ENCODE measurements at regions not wholly inside any gene's neighbourhood (a gene's known extent, or its start where the extent isn't known, plus 50 kb on each side); places are given as distances from the start of the nearest gene placed in this dataset.

- Histone ChIP-seq H3K18ac (ENCODE audit: extremely low read depth, low read length) (no peak overlapping the region), H4K20me1 (replicated peaks in 1 of 2; ENCODE audit: control insufficient read depth in 1 of 2, insufficient read depth in 2 of 2, low read length in 2 of 2) (no peaks in the 10 kb centered on the region), H3K9ac (replicated peaks in 1 of 4; ENCODE audit: extremely low read depth in 1 of 4, low read depth in 3 of 4, low read length in 3 of 4) (no peak overlapping the region), H3K14ac (ENCODE audit: insufficient read length) (no peak overlapping the region), H4K91ac (replicated peaks; ENCODE audit: insufficient read length, low read length) (no peak overlapping the region), H3K79me2 (ENCODE audit: control insufficient read depth in 1 of 2, insufficient read depth in 2 of 2, low read length in 2 of 2) (no peaks in the 10 kb centered on the region), H3K79me1 (ENCODE audit: low read depth, low read length) (no peaks in the 10 kb centered on the region), H3K36me3 (ENCODE audit: control insufficient read depth in 2 of 4, insufficient read depth in 4 of 4, low read length in 3 of 4) (no peaks in the 10 kb centered on the region), H3K23me2 (ENCODE audit: low read depth, low read length) (no peaks in the 10 kb centered on the region), H3K4me2 (ENCODE audit: insufficient read depth in 1 of 2, low read depth in 2 of 2, low read length in 2 of 2) (no peak overlapping the region), H2BK120ac (replicated peaks; ENCODE audit: low read depth, low read length) (no peak overlapping the region), H2BK15ac (ENCODE audit: low read length) (no peak overlapping the region), H3K4me3 (ENCODE audit: extremely low read depth in 1 of 4, insufficient read depth in 2 of 4, low read depth in 3 of 4, low read length in 4 of 4) (no peak overlapping the region), H2AFZ (ENCODE audit: low read length) (no peak overlapping the region), H4K5ac (ENCODE audit: insufficient read length, low read depth, low read length) (no peak overlapping the region), H3K23ac (ENCODE audit: insufficient read length) (no peak overlapping the region), H2BK5ac (ENCODE audit: low read depth, low read length) (no peak overlapping the region), H3K27ac (ENCODE audit: low read depth, low read length) (no peak overlapping the region), H3K9me3 (ENCODE audit: insufficient read depth in 2 of 2, low read depth in 1 of 2, low read length in 1 of 2) (no peaks in the 10 kb centered on the region), H3K27me3 (replicated peaks in 1 of 4; ENCODE audit: control insufficient read depth in 3 of 4, extremely low read depth in 1 of 4, insufficient read depth in 3 of 4, low read length in 3 of 4) (no peaks in the 10 kb centered on the region), H3K4ac (replicated peaks; ENCODE audit: insufficient read length, low read depth, low read length) (no peak overlapping the region), H3K4me1 (replicated peaks in 1 of 4; ENCODE audit: control insufficient read depth in 3 of 4, insufficient read depth in 4 of 4, low read length in 3 of 4) (no peaks in the 10 kb centered on the region), H3K56ac (replicated peaks; ENCODE audit: insufficient read length, low read depth, low read length) (no peak overlapping the region), H2AK5ac (ENCODE audit: low read depth, low read length) (no peak overlapping the region), H2BK20ac (ENCODE audit: low read length) (no peak overlapping the region), H2BK12ac (ENCODE audit: low read depth, low read length) (no peak overlapping the region), H4K8ac (ENCODE audit: extremely low read depth, insufficient read depth, low read length) (no peak overlapping the region)
- WGBS, 2 experiments (ENCODE audit: extremely low coverage in 1 of 2, insufficient coverage in 1 of 2, insufficient read length in 1 of 2, insufficient replicate concordance in 2 of 2, low coverage in 1 of 2, low lambda C conversion rate in 2 of 2, missing lambda C conversion rate in 1 of 2): 96% methylated on average over 3 of the region's 3 CpGs; no CpG with 5 or more reads in 1 of the 2 experiments
- ChIA-PET CTCF (ENCODE audit: partially characterized antibody) (no interaction called here), POLR2A (ENCODE audit: partially characterized antibody) (no interaction called here)
- FAIRE-seq (no peak), DNase-seq (ENCODE audit: low read depth in 1 of 2, low spot score in 2 of 2) (no peak)
- TF ChIP-seq SRF (IDR thresholded peaks at IDR 0.05; ENCODE audit: low read depth, low read length): no peak
- peak; percentile 77 for TF ChIP-seq CEBPB (IDR thresholded peaks at IDR 0.05; ENCODE audit: low read depth, low read length)
Observed at GRCh38 chr5:110025160-110025559, 335.4 kb downstream of the MAN2A1 start.
